Choroid plexus epithelial cell (primary cell): ENCODE measurements at regions not wholly inside any gene's neighbourhood (a gene's known extent, or its start where the extent isn't known, plus 50 kb on each side); places are given as distances from the start of the nearest gene placed in this dataset.

Source experiments
- DNase-seq: peaks from one replicate; pipeline ENCODE4 v3.0.0-alpha.2; 2010; ENCODE audit warnings: low read depth
- H3K4me3 ChIP-seq: 2 replicates; pipeline ENCODE4 v1.5.1; 2011; ENCODE audit warnings: low read depth, mild to moderate bottlenecking, control low read depth, low read length, moderate library complexity
- CTCF ChIP-seq: conservative IDR thresholded peaks from 2 replicates; pipeline ENCODE4 v1.5.1; 2011; ENCODE audit warnings: low read depth, mild to moderate bottlenecking, control low read depth, inconsistent platforms, low read length, moderate library complexity

GRCh38 chr3:73292220-73292619, 230.8 kb downstream of the EBLN2 start:
- no peak for DNase-seq
- no peak for TF ChIP-seq CTCF
- H3K4me3 ChIP-seq: no peak overlapping the region

GRCh38 chr3:73294537-73294936, 233.1 kb downstream of the EBLN2 start:
- H3K4me3 ChIP-seq: no peak overlapping the region
- TF ChIP-seq CTCF: no peak
- DNase-seq: no peak

- TF ChIP-seq CTCF: no peak
- no peak overlapping the region for H3K4me3 ChIP-seq
- DNase-seq: no peak
Observed at GRCh38 chr3:73295876-73296635, 234.6 kb downstream of the EBLN2 start.

GRCh38 chr3:73296859-73297258, 235.4 kb downstream of the EBLN2 start:
- DNase-seq: no peak
- no peak overlapping the region for H3K4me3 ChIP-seq
- no peak for TF ChIP-seq CTCF

- no peak overlapping the region for H3K4me3 ChIP-seq
- no peak for DNase-seq
- TF ChIP-seq CTCF: no peak
Observed at GRCh38 chr3:73298243-73299183, 237.1 kb downstream of the EBLN2 start.

GRCh38 chr3:73299184-73299691, 237.8 kb downstream of the EBLN2 start:
- no peak for TF ChIP-seq CTCF
- no peak for DNase-seq
- H3K4me3 ChIP-seq: no peak overlapping the region
